ENCODE measurements at regions not wholly inside any gene's neighbourhood (a gene's known extent, or its start where the extent isn't known, plus 50 kb on each side); places are given as distances from the start of the nearest gene placed in this dataset.

DNA sequence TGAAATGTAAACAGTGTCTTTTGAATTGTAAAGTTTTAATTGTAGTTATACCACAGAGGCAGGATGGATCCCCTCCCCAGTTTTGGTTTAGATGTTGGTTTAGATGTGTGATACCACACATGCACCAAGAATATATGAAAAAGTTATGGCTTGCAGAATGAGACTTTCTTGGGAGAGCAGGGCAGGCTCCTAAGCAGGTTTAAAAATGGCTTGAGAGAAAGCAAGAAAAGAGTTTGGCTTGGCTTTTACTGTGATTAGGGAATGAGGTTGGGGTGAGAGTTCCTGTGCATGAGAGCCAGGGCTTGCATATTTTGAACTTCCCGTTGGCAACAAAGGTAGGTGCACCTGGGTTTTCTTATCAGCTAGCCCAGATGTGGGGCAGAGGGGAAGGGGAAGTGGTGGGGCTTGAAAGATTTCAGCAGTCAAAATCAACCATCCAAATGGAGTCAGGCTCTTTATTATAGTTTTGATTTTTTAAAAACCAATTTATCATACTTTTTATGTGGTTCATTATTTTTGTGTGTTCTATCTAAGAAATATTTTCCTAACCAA is 246.9 kb downstream of the MTX2 start:
- H3K4me1 Mint-ChIP-seq: peaks cover 15% of the 10 kb centered on the region
- H3K27ac Mint-ChIP-seq: no peak overlapping the region
- H3K9me3 Mint-ChIP-seq: no peaks in the 10 kb centered on the region
- no peak for DNase-seq
- no peak overlapping the region for H3K4me3 Mint-ChIP-seq
- ATAC-seq: no peak
- H3K27me3 Mint-ChIP-seq: no peaks in the 10 kb centered on the region
- no peaks in the 10 kb centered on the region for H3K36me3 Mint-ChIP-seq (ENCODE audit: low read depth)

DNA sequence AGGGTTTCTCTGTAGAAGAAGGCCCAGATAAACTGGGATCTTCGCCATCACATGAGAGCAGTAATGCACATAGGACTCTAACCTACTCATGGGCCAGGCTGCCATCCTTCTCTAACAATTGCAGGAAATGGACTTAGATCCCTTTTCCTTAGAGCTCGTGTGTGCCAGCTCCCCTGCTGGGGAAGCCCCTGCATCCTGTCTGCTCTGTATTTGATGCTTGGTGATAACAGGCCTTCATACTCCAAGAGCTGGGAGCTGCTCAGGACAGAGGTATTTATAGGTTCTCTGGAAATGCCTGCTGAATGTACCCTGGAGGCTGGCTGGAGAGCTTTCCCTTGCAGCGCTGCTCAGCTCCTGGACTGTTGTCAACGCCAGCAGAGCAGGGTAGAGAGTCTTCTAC is 249.6 kb downstream of the MTX2 start:
- Mint-ChIP-seq H3K4me1 (peaks cover 15% of the 10 kb centered on the region), H3K27ac (no peak overlapping the region), H3K36me3 (ENCODE audit: low read depth) (no peaks in the 10 kb centered on the region), H3K27me3 (no peaks in the 10 kb centered on the region), H3K9me3 (no peaks in the 10 kb centered on the region), H3K4me3 (no peak overlapping the region)
- DNase-seq (no peak), ATAC-seq (no peak)

DNA sequence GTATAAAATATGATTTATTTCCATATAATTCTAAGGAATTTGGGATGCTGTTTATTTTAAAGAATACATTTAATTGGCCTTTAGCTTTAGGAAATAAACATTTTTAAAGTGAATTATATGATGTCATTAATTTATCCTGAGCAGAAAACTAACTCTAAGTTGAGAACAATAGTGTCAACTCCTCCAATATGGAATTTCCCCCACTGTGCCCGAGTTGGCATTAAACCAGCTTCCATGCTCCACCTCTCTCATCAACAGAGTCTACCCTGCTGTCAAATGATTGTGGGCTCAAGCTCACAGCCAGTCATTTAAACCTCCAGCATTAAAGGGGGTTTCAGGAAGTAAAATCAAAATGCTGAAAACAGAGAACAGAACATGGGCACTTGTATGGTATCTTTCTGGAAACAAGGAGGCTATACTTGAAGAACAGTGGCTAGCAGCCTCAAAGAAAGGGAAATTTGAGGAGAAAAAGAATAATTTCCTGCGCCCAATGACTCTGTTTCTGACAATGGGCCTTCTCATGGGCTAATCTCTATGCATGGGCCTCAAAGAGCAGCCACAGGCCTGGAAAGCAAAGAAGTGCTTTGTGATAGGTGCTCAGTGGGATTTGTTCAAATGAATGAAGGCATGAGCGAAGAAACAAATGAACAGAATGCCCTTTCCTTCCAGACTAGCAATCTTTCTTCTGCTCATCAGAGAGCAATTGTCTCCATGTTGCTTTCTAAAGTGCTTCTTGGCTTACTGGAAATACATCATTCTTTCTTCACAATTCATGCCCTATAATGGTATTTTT is 252.8 kb downstream of the MTX2 start:
- DNase-seq (no peak), ATAC-seq (no peak)
- H3K4me3 Mint-ChIP-seq: no peak overlapping the region
- no peaks in the 10 kb centered on the region for H3K9me3 Mint-ChIP-seq
- H3K27ac Mint-ChIP-seq: no peak overlapping the region
- H3K4me1 Mint-ChIP-seq: no peaks in the 10 kb centered on the region
- peaks cover 14% of the 10 kb centered on the region for H3K27me3 Mint-ChIP-seq
- no peaks in the 10 kb centered on the region for H3K36me3 Mint-ChIP-seq (ENCODE audit: low read depth)

DNA sequence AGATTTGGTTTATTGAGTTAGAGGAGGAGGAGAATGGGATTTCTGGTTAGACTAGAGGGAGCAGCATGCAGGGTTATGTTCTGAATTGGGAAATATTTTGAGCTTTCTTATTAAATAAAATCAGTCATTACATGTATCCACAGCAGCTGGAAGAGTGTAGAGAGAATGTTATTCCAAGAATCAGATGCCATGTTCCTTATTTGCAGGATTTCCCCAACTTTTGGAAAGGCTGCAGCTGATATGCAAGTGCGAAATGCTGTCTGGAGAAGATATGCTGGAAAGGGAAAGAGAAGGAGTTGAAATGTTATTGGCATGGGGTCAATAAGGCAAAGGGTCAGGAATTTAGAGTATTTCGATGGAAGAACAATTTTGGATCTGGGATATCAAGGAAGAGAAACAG is 255.8 kb downstream of the MTX2 start:
- H3K9me3 Mint-ChIP-seq: no peaks in the 10 kb centered on the region
- DNase-seq (no peak), ATAC-seq (no peak)
- no peak overlapping the region for H3K4me3 Mint-ChIP-seq
- H3K36me3 Mint-ChIP-seq (ENCODE audit: low read depth): no peaks in the 10 kb centered on the region
- peaks cover 2% of the 10 kb centered on the region for H3K4me1 Mint-ChIP-seq
- no peak overlapping the region for H3K27ac Mint-ChIP-seq
- peaks cover 28% of the 10 kb centered on the region for H3K27me3 Mint-ChIP-seq

DNA sequence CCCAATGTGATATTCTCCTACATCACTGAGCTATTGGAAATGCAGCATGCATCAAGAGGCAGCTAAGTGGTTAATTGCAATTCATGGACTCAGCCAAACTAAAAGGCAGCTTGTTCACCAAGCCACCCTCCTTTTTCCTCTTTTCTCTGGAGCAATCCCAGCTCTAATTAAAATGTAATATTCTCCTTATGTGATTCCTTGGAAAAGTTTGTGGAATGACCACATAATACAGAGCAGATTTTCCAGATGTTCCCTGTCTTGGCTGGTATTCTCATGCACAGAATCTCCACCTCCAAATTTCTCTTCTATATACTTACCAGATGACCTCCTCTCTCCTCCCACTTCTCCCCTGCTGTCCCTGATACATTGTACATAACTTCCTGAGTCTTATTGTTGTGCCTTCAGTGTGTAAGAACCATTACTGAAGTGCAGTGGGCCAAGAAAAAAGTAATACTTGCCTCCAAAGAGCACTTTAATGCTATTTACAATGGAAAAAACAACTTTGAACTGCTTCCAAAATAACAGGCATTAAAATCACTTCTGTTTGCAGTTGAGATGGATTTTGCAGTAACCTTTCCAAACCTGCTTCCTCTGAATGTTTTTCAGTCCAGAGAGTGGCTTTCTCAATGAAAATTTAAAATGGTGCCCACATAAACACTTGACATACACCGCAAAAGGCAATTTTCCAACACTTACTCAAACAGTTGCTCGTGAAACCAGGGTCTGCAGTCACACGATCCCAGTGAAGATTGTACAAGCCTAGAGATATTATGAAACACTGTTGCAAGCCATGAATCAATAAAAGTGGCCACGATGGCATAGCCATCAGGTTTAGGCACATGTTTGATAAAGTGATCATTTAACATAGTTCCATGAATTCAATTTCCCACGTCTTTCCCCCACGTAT is 258.0 kb downstream of the MTX2 start:
- Mint-ChIP-seq H3K27ac (no peak overlapping the region), H3K9me3 (no peaks in the 10 kb centered on the region), H3K36me3 (ENCODE audit: low read depth) (no peaks in the 10 kb centered on the region), H3K4me3 (no peak overlapping the region), H3K4me1 (peaks cover 2% of the 10 kb centered on the region), H3K27me3 (peaks cover 28% of the 10 kb centered on the region)
- DNase-seq (no peak), ATAC-seq (no peak)

DNA sequence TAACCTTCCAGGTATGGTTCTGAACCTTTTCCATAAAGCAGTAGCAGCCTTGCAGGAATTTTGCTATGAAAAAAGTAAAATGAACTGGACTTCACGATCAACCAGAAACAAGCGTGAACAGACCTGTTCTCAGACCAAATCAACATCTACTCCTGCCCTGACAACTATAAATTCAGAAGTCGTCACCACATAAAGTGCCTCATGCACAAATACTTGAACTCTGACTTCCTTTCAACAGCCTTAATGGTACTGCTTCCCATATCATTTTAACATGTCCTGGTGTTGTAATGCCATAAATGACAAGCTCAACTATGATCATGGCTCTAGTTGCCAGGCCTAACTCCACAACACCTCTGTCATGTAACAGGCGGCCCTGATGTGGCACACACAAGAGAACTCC is 262.4 kb downstream of the MTX2 start:
- Mint-ChIP-seq H3K27me3 (peaks cover 22% of the 10 kb centered on the region), H3K4me1 (peaks cover 2% of the 10 kb centered on the region), H3K4me3 (no peak overlapping the region), H3K27ac (no peak overlapping the region), H3K9me3 (no peaks in the 10 kb centered on the region), H3K36me3 (ENCODE audit: low read depth) (no peaks in the 10 kb centered on the region)
- no peak for DNase-seq
- ATAC-seq: no peak

DNA sequence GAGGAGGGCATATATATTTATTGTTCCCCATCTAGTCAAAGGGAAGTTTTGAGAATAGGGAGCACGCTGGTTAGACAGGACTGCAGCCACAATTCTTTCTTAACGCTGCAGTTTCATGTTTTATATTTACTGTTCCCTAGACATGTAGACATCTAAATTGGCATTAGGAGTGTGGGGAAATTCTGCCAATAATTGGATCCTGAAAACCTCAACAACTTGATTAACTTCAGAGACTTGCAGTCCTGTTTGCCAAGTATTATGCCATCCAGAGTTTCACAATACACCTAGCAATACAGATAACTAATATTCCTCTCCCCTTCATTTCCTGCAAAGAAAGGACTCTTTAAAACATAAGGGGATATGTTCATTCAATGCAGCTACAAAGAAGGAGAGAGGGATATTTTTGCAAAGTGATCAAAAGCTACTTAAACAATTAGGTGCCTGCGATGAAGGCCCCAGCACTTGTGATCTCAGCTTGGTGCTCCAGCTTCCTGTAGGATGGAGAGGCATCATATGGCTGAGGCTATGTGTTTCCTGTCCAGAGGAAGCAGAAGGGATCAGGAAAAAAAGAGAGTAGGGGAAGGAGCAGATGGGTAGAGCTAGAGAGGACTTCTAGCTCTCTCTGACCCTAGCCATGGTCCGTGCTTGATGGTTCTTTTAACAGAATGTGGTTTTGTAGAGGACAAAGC is 264.4 kb downstream of the MTX2 start:
- ATAC-seq (no peak), DNase-seq (no peak)
- Mint-ChIP-seq H3K27ac (no peak overlapping the region), H3K9me3 (no peaks in the 10 kb centered on the region), H3K36me3 (ENCODE audit: low read depth) (no peaks in the 10 kb centered on the region), H3K4me1 (no peaks in the 10 kb centered on the region), H3K4me3 (no peak overlapping the region), H3K27me3 (peaks cover 8% of the 10 kb centered on the region)

DNA sequence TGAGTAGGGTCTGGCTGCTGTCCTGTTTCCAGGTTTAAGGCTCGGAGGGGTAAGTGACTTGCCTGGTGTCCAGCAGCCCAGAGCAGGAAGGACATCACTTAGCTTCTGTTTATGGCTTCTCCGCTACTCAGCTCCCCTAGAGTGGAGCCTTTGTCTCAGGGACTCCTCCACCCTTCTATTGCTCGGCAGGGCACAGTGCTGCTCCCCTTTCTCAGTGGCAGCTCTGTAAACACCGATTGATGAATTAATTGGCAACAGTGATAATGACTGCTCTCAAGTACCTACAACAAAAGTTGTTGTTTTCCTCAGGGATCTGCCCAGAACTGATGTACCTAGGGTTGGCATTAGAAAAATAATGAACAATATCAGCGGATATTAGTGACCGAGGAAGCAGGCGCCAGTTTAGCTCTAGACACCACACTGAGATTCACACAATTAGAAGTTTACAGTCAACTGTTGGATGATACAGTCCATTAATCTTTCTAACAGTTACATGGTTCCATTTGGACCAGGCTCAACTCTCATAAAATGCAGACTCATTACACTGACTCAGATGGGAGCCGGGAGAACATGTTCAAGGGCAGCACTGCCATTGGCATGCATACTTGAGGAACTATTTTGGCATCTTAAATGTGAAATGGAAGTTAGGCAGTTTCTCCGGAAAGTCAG is 265.7 kb downstream of the MTX2 start:
- DNase-seq (no peak), ATAC-seq (no peak)
- Mint-ChIP-seq H3K4me1 (no peaks in the 10 kb centered on the region), H3K36me3 (ENCODE audit: low read depth) (no peaks in the 10 kb centered on the region), H3K9me3 (no peaks in the 10 kb centered on the region), H3K27ac (no peak overlapping the region), H3K27me3 (peaks cover 6% of the 10 kb centered on the region), H3K4me3 (no peak overlapping the region)

DNA sequence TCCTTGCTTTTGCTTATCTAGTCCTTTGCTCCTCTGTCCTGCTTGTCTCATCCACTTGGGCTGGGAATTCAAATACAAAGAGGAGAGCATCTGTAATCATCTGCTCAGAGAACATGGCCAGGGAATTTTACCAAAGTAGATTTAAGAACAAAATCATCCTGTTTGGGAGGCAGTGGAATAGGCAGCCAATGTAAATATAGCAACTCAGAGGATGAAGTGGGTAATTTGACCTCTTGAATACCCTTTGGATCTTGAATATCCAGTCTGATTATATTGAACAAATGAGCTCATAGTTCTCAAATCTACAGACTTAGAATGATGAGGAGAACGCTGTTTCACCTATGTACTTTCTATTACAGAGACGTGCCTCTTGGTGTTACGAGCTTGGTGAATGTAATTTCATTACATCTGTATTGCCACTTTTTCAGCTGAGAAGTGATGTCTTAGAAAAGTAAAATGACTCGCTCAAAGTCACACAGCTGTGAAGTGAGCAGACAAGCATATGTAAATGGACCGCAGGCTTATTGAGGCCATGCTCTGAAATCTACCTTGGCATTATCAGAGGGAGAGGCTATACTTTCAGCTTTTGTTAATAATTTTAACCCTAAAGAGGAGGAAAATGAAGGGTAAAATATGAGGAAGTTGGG is 266.3 kb downstream of the MTX2 start:
- DNase-seq: no peak
- ATAC-seq: no peak
- H3K4me3 Mint-ChIP-seq: no peak overlapping the region
- no peaks in the 10 kb centered on the region for H3K36me3 Mint-ChIP-seq (ENCODE audit: low read depth)
- no peaks in the 10 kb centered on the region for H3K4me1 Mint-ChIP-seq
- H3K27me3 Mint-ChIP-seq: peaks cover 10% of the 10 kb centered on the region
- no peak overlapping the region for H3K27ac Mint-ChIP-seq
- H3K9me3 Mint-ChIP-seq: no peaks in the 10 kb centered on the region

DNA sequence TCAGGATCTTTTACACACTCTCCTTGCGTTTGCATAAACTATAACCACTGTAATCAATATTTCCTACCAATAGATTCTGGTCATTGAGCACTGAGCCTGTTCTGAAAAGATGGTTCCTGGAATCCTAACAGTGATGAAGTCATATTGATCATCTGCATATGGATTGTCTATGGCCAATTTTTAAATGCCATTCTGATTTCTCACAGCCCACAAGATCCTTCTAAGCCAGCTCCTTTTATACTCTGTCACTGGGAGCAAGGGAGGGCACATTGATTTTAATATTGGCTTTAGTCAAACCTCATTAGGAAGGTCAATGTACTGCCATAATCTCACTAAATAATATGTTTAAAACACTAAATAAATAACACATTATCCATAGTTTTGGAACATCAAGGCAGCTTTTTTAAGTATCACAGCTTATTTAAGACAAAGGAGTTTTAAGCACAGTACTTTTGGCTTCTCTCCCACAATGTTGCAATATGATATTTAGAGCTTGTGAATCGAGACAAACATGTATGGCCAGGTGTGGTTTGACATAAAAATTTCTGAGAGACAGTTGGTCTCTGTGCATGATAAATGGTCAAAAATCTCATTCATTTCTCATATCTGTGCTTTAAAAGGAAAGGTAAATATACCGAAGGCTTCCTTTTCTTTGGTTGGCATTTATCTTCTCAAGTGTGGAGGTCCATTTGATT is 267.3 kb downstream of the MTX2 start:
- no peak overlapping the region for H3K27ac Mint-ChIP-seq
- no peak for ATAC-seq
- H3K4me3 Mint-ChIP-seq: no peak overlapping the region
- DNase-seq: no peak
- H3K4me1 Mint-ChIP-seq: no peaks in the 10 kb centered on the region
- H3K27me3 Mint-ChIP-seq: peaks cover 10% of the 10 kb centered on the region
- H3K36me3 Mint-ChIP-seq (ENCODE audit: low read depth): no peaks in the 10 kb centered on the region
- H3K9me3 Mint-ChIP-seq: no peaks in the 10 kb centered on the region

DNA sequence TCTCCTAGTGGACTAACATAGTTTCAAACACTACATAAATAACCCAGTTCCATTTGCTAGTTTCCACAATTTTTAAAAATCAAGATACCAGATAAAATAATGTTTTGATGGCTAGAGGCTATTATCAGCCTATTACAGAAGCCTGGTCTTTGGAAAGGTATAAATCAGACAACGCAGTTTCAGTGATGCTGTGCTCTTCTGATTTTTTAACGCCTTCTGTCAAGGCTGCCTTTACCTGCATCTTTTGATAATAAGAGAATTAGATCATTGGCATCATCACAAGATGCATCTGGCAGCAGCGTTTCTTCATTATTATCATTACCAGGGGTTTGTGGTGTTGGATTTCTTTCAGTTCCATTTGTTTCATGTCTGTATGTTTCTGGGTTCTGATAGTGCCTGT is 268.7 kb downstream of the MTX2 start:
- no peaks in the 10 kb centered on the region for H3K4me1 Mint-ChIP-seq
- H3K4me3 Mint-ChIP-seq: no peak overlapping the region
- DNase-seq: no peak
- H3K36me3 Mint-ChIP-seq (ENCODE audit: low read depth): no peaks in the 10 kb centered on the region
- H3K27me3 Mint-ChIP-seq: peaks cover 16% of the 10 kb centered on the region
- H3K27ac Mint-ChIP-seq: no peak overlapping the region
- H3K9me3 Mint-ChIP-seq: no peaks in the 10 kb centered on the region
- no peak for ATAC-seq

DNA sequence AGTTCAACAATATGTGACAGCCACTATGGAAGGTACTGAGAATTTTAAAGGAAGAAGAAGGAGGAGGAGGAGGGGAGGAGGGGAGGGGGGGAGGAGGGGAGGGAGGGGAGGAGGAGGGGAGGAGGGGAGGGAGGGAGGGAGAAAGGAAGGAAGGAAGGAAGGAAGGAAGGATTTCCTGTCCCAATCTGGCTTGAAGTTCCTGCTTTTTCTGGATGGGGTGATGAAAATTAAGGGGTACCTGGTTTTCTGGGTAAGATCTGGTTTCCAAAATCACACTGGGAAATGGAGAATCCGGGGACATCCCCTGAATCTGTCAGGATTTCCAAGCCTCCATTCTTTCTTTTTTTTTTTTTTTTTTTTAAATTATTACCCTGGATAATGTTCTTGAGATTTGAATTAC is 271.8 kb downstream of the MTX2 start:
- peaks cover 20% of the 10 kb centered on the region for H3K27me3 Mint-ChIP-seq
- ATAC-seq: no peak
- no peaks in the 10 kb centered on the region for H3K4me1 Mint-ChIP-seq
- H3K27ac Mint-ChIP-seq: no peak overlapping the region
- H3K9me3 Mint-ChIP-seq: no peaks in the 10 kb centered on the region
- no peak overlapping the region for H3K4me3 Mint-ChIP-seq
- no peaks in the 10 kb centered on the region for H3K36me3 Mint-ChIP-seq (ENCODE audit: low read depth)
- DNase-seq: no peak

DNA sequence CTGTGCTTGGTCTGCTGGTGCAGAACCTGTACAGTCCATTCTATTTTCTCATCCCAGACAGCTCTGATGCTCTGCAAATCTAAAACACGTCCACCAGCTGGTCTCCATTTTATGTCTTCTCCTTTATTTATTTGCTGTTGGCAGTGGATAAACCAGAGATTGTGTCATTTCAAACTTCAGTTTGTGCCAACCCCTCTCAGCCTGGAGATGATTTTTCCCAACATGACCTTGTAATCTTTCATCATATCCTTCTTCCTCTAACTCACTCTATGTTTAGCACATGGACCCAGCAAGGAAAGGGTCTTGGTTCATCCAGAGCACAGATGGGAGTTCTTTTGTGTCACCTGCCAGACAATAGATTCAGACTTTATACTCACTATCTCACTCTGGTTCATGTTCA is 273.2 kb downstream of the MTX2 start:
- DNase-seq (no peak), ATAC-seq (no peak)
- no peak overlapping the region for H3K27ac Mint-ChIP-seq
- H3K9me3 Mint-ChIP-seq: no peaks in the 10 kb centered on the region
- H3K4me3 Mint-ChIP-seq: no peak overlapping the region
- no peaks in the 10 kb centered on the region for H3K36me3 Mint-ChIP-seq (ENCODE audit: low read depth)
- no peaks in the 10 kb centered on the region for H3K4me1 Mint-ChIP-seq
- H3K27me3 Mint-ChIP-seq: peaks cover 24% of the 10 kb centered on the region
